Liver (tissue), 8 donors: ENCODE measurements at regions not wholly inside any gene's neighbourhood (a gene's known extent, or its start where the extent isn't known, plus 50 kb on each side); places are given as distances from the start of the nearest gene placed in this dataset.
"Not testable (repeated sequence)": the region's sequence is repeated elsewhere in the genome, so short reads cannot be mapped to it uniquely, and the experiment has no call there.

Experiments used
- DNase-seq: peaks from one replicate; pipeline ENCODE4 v3.0.0-alpha.2; 2017; ENCODE audit warnings: low spot score
- H3K27ac ChIP-seq, 2 donors: one replicate each; pipeline ENCODE4 v1.7.0; 2013; ENCODE audit warnings: inconsistent platforms in 2 of 2, low read length in 2 of 2, control low read depth in 1 of 2, low read depth in 1 of 2, mild to moderate bottlenecking in 1 of 2
- H3K27me3 ChIP-seq, 4 donors: one replicate each; pipeline versions ENCODE4 v1.6.1 to v1.7.0; 2013; ENCODE audit warnings: low read length in 3 of 4, inconsistent platforms in 1 of 4, mild to moderate bottlenecking in 1 of 4, moderate library complexity in 1 of 4; ENCODE audit not compliant: control insufficient read depth in 4 of 4, insufficient read depth in 4 of 4
- H3K36me3 ChIP-seq, 4 donors: one replicate each; pipeline versions ENCODE4 v1.6.1 to v1.7.0; 2013; ENCODE audit warnings: low read length in 3 of 4, mild to moderate bottlenecking in 3 of 4, low read depth in 1 of 4, moderate library complexity in 1 of 4; ENCODE audit not compliant: control insufficient read depth in 4 of 4, insufficient read depth in 3 of 4
- H3K4me1 ChIP-seq, 4 donors: one replicate each; pipeline versions ENCODE4 v1.6.1 to v1.7.0; 2013; ENCODE audit warnings: low read length in 3 of 4, mild to moderate bottlenecking in 3 of 4, moderate library complexity in 1 of 4; ENCODE audit not compliant: control insufficient read depth in 4 of 4, insufficient read depth in 4 of 4
- H3K4me3 ChIP-seq, 3 donors: one replicate each; pipeline versions ENCODE4 v1.6.1 to v1.7.0; 2013; ENCODE audit warnings: low read length in 3 of 3, control low read depth in 1 of 3, low read depth in 1 of 3, mild to moderate bottlenecking in 1 of 3
- H3K9ac ChIP-seq, 2 donors: one replicate each; pipeline ENCODE4 v1.7.0; 2013; ENCODE audit warnings: low read length in 2 of 2, mild to moderate bottlenecking in 2 of 2, moderate library complexity in 2 of 2, control low read depth in 1 of 2, low read depth in 1 of 2
- H3K9me3 ChIP-seq, 4 donors: one replicate each; pipeline versions ENCODE4 v1.6.1 to v1.7.0; 2013; ENCODE audit warnings: low read length in 3 of 4; ENCODE audit not compliant: control insufficient read depth in 4 of 4
- ATF3 ChIP-seq: IDR thresholded peaks from 2 replicates; pipeline ENCODE4 v1.6.1; 2016; ENCODE audit warnings: antibody characterized with exemption
- CTCF ChIP-seq: fragments of 150-350 bp; IDR thresholded peaks from 2 replicates; pipeline ENCODE4 v1.5.1; 2017; ENCODE audit warnings: improper control_type of control experiment, low read depth, low read length; ENCODE audit not compliant: missing input control
- FOXA1 ChIP-seq: IDR thresholded peaks from 2 replicates; pipeline ENCODE4 v1.6.1; 2016; ENCODE audit warnings: antibody characterized with exemption
- HNF4G ChIP-seq: IDR thresholded peaks from 2 replicates; pipeline ENCODE4 v1.6.1; 2016; ENCODE audit warnings: antibody characterized with exemption
- JUND ChIP-seq, 2 donors: IDR thresholded peaks; 2 replicates each; pipeline ENCODE4 v1.6.1; 2016; ENCODE audit warnings: antibody characterized with exemption in 2 of 2
- MAX ChIP-seq: IDR thresholded peaks from 2 replicates; pipeline ENCODE4 v1.6.1; 2016; ENCODE audit warnings: antibody characterized with exemption
- NR2F2 ChIP-seq: IDR thresholded peaks from 2 replicates; pipeline ENCODE4 v1.6.1; 2016; ENCODE audit warnings: antibody characterized with exemption
- RAD21 ChIP-seq, 2 donors: IDR thresholded peaks; 2 replicates each; pipeline ENCODE4 v1.6.1; 2016; ENCODE audit warnings: antibody characterized with exemption in 2 of 2, mild to moderate bottlenecking in 2 of 2
- REST ChIP-seq: IDR thresholded peaks from 2 replicates; pipeline ENCODE4 v1.6.1; 2016; ENCODE audit warnings: antibody characterized with exemption, mild to moderate bottlenecking
- RXRA ChIP-seq, 2 donors: IDR thresholded peaks; 2 replicates each; pipeline ENCODE4 v1.6.1; 2017 to 2018; ENCODE audit warnings: antibody characterized with exemption in 2 of 2, mild to moderate bottlenecking in 1 of 2
- SP1 ChIP-seq: IDR thresholded peaks from 2 replicates; pipeline ENCODE4 v1.6.1; 2018; ENCODE audit warnings: antibody characterized with exemption, mild to moderate bottlenecking
- TAF1 ChIP-seq: conservative IDR thresholded peaks from 2 replicates; pipeline ENCODE4 v1.6.1; 2016; ENCODE audit warnings: antibody characterized with exemption, mild to moderate bottlenecking
- YY1 ChIP-seq: IDR thresholded peaks from 2 replicates; pipeline ENCODE4 v1.6.1; 2016; ENCODE audit warnings: antibody characterized with exemption, mild to moderate bottlenecking
- ZBTB33 ChIP-seq: IDR thresholded peaks from 2 replicates; pipeline ENCODE4 v1.6.1; 2016; ENCODE audit warnings: antibody characterized with exemption
- WGBS: extraction: QIAGEN DNeasy Blood & Tissue Kit; methylation state at CpG from one replicate; pipeline ENCODE4 v1.1.7; 2013; 5-methylcytosine and 5-hydroxymethylcytosine counted together
- donor health status: healthy.
- donor health status: healthy.
- donor health status: healthy.
- donor health status: healthy.
- donor health status: healthy.

GRCh38 chr6:86872810-86873209, 64.5 kb upstream of the HTR1E start:
- DNase-seq, H3K36me3 ChIP-seq, H3K4me1 ChIP-seq, H3K9ac ChIP-seq, H3K27ac ChIP-seq, H3K27me3 ChIP-seq, H3K4me3 ChIP-seq: not testable (repeated sequence)
- WGBS, result 91% methylated on average over 16 of the region's 16 CpGs
- peaks cover 0 to 13% (median 6%) of the 10 kb centered on the region in 4 donors for H3K9me3 ChIP-seq

- Histone ChIP-seq H3K4me3 (no peak overlapping the region), H3K27me3 (no peaks in the 10 kb centered on the region), H3K9me3 (peaks cover 0 to 13% (median 6%) of the 10 kb centered on the region in 4 donors), H3K4me1 (no peaks in the 10 kb centered on the region), H3K9ac (no peak overlapping the region), H3K36me3 (no peaks in the 10 kb centered on the region), H3K27ac (no peak overlapping the region)
- DNase-seq, result no peak
- 37% methylated on average over 1 of the region's 1 CpG for WGBS
- TF ChIP-seq TAF1 (no peak), JUND (IDR thresholded peaks at IDR 0.05) (no peak), CTCF (no peak), REST (no peak), HNF4G (no peak), SP1 (no peak), FOXA1 (no peak), RAD21 (IDR thresholded peaks at IDR 0.05) (no peak), NR2F2 (no peak)
These were observed 65.6 kb upstream of the HTR1E start for GRCh38 chr6:86871681-86872080.

GRCh38 chr6:86869500-86869899, 67.8 kb upstream of the HTR1E start:
- no peak for TF ChIP-seq YY1
- no peak for TF ChIP-seq RXRA (IDR thresholded peaks at IDR 0.05)
- TF ChIP-seq ZBTB33, result no peak
- TF ChIP-seq HNF4G, result no peak
- no peak for TF ChIP-seq ATF3
- TF ChIP-seq RAD21 (IDR thresholded peaks at IDR 0.05), result no peak
- TF ChIP-seq MAX, result no peak
- no peak for TF ChIP-seq NR2F2
- no peaks in the 10 kb centered on the region for H3K27me3 ChIP-seq
- no peaks in the 10 kb centered on the region for H3K36me3 ChIP-seq
- no peak overlapping the region for H3K4me3 ChIP-seq
- peaks cover 0 to 13% (median 6%) of the 10 kb centered on the region in 4 donors for H3K9me3 ChIP-seq
- DNase-seq, result no peak
- no peak overlapping the region for H3K27ac ChIP-seq
- WGBS, result 73% methylated on average over 1 of the region's 1 CpG
- no peak overlapping the region for H3K9ac ChIP-seq
- no peaks in the 10 kb centered on the region for H3K4me1 ChIP-seq
